ENCODE measurements at regions not wholly inside any gene's neighbourhood (a gene's known extent, or its start where the extent isn't known, plus 50 kb on each side); places are given as distances from the start of the nearest gene placed in this dataset.

DNA sequence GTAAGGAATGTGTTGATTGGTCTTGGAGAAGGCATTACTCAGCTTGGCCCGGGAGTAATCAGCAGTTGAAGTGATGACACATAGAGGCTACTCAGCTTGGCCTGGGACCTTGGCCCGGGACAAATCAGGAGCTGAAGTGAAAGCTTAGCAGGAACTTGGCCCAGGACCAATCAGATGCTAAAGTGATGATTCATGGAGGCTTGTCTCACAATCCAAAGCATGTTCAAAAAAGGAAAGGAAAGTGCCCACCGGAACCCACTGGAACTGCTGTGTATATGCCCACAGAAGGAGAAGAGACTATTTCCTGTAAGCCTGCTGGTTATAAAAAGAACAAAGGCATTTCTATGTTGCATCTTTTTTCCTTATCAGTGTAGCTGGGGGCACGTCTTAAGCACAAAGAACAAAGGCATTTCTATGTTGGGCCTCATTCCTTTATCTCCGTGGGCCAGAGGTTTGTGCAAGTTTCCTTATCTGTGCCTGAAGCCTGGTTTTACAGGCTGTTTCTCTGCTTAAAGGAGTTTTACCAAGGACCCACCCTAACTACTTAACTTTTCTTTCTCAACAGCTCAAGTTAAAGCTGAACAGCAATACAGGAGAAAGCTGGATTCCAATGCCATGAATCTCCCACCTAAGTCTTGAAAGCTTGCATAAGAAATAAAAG is 1176.7 kb downstream of the NLGN4X start:
- Histone ChIP-seq H3K27ac (ENCODE audit: low read depth in 1 of 2, low read length in 2 of 2) (no peak overlapping the region), H3K9me3 (ENCODE audit: control insufficient read depth in 4 of 4, low read length in 3 of 4) (peaks cover 0 to 2% (median 0%) of the 10 kb centered on the region in 4 donors), H3K4me3 (ENCODE audit: low read depth in 1 of 3, low read length in 3 of 3) (no peak overlapping the region), H3K9ac (ENCODE audit: low read depth in 1 of 2, low read length in 2 of 2) (no peak overlapping the region), H3K4me1 (ENCODE audit: control insufficient read depth in 4 of 4, insufficient read depth in 4 of 4, low read length in 3 of 4) (no peaks in the 10 kb centered on the region), H3K36me3 (ENCODE audit: control insufficient read depth in 4 of 4, insufficient read depth in 3 of 4, low read depth in 1 of 4, low read length in 3 of 4) (no peaks in the 10 kb centered on the region), H3K27me3 (ENCODE audit: control insufficient read depth in 4 of 4, insufficient read depth in 4 of 4, low read length in 3 of 4) (no peaks in the 10 kb centered on the region)
- TF ChIP-seq ATF3 (IDR thresholded peaks at IDR 0.05) (no peak), HNF4A (conservative IDR thresholded peaks at IDR 0.05) (no peak), JUND (IDR thresholded peaks at IDR 0.05) (no peak), GABPA (IDR thresholded peaks at IDR 0.05 in 1 of 2, conservative IDR thresholded peaks at IDR 0.05 in 1 of 2) (no peak), RAD21 (IDR thresholded peaks at IDR 0.05) (no peak), ZBTB33 (IDR thresholded peaks at IDR 0.05) (no peak), EGR1 (IDR thresholded peaks at IDR 0.05; ENCODE audit: low read depth in 2 of 2) (no peak), NR2F2 (IDR thresholded peaks at IDR 0.05) (no peak), TAF1 (conservative IDR thresholded peaks at IDR 0.05) (no peak), RXRA (IDR thresholded peaks at IDR 0.05) (no peak), YY1 (IDR thresholded peaks at IDR 0.05) (no peak), SP1 (IDR thresholded peaks at IDR 0.05) (no peak), FOXA1 (IDR thresholded peaks at IDR 0.05) (no peak), FOXA2 (IDR thresholded peaks at IDR 0.05) (no peak), HNF4G (IDR thresholded peaks at IDR 0.05) (no peak)
- TF ChIP-seq, protein P1, sequence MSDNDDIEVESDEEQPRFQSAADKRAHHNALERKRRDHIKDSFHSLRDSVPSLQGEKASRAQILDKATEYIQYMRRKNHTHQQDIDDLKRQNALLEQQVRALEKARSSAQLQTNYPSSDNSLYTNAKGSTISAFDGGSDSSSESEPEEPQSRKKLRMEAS (IDR thresholded peaks at IDR 0.05), result no peak
- TF ChIP-seq, protein P2, sequence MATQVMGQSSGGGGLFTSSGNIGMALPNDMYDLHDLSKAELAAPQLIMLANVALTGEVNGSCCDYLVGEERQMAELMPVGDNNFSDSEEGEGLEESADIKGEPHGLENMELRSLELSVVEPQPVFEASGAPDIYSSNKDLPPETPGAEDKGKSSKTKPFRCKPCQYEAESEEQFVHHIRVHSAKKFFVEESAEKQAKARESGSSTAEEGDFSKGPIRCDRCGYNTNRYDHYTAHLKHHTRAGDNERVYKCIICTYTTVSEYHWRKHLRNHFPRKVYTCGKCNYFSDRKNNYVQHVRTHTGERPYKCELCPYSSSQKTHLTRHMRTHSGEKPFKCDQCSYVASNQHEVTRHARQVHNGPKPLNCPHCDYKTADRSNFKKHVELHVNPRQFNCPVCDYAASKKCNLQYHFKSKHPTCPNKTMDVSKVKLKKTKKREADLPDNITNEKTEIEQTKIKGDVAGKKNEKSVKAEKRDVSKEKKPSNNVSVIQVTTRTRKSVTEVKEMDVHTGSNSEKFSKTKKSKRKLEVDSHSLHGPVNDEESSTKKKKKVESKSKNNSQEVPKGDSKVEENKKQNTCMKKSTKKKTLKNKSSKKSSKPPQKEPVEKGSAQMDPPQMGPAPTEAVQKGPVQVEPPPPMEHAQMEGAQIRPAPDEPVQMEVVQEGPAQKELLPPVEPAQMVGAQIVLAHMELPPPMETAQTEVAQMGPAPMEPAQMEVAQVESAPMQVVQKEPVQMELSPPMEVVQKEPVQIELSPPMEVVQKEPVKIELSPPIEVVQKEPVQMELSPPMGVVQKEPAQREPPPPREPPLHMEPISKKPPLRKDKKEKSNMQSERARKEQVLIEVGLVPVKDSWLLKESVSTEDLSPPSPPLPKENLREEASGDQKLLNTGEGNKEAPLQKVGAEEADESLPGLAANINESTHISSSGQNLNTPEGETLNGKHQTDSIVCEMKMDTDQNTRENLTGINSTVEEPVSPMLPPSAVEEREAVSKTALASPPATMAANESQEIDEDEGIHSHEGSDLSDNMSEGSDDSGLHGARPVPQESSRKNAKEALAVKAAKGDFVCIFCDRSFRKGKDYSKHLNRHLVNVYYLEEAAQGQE (IDR thresholded peaks at IDR 0.05), result no peak
- TF ChIP-seq, protein P3, sequence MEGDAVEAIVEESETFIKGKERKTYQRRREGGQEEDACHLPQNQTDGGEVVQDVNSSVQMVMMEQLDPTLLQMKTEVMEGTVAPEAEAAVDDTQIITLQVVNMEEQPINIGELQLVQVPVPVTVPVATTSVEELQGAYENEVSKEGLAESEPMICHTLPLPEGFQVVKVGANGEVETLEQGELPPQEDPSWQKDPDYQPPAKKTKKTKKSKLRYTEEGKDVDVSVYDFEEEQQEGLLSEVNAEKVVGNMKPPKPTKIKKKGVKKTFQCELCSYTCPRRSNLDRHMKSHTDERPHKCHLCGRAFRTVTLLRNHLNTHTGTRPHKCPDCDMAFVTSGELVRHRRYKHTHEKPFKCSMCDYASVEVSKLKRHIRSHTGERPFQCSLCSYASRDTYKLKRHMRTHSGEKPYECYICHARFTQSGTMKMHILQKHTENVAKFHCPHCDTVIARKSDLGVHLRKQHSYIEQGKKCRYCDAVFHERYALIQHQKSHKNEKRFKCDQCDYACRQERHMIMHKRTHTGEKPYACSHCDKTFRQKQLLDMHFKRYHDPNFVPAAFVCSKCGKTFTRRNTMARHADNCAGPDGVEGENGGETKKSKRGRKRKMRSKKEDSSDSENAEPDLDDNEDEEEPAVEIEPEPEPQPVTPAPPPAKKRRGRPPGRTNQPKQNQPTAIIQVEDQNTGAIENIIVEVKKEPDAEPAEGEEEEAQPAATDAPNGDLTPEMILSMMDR (IDR thresholded peaks at IDR 0.05; ENCODE audit: low read depth, low read length, missing input control), result no peak
- DNase-seq (ENCODE audit: low spot score), result no peak
- 39% methylated on average over 5 of the region's 5 CpGs for WGBS

Measured in liver (tissue), 8 donors.